ENCODE measurements at regions not wholly inside any gene's neighbourhood (a gene's known extent, or its start where the extent isn't known, plus 50 kb on each side); places are given as distances from the start of the nearest gene placed in this dataset.

GRCh38 chr14:101328412-101329028, 232.8 kb upstream of the DIO3 start (continued):
- TF ChIP-seq ZNF407 (CRISPR knock-in tag; IDR thresholded peaks at IDR 0.05; ENCODE audit: not compliant biosample characterization) (no peak), ARID5B (CRISPR knock-in tag; IDR thresholded peaks at IDR 0.05) (peak; percentile 78), ZMYM2 (CRISPR knock-in tag; IDR thresholded peaks at IDR 0.05) (no peak), ZNF780A (CRISPR knock-in tag; IDR thresholded peaks at IDR 0.05) (no peak), PBX3 (CRISPR knock-in tag; IDR thresholded peaks at IDR 0.05; ENCODE audit: borderline replicate concordance) (no peak), HOMEZ (CRISPR knock-in tag; IDR thresholded peaks at IDR 0.05; ENCODE audit: low read depth) (peak; percentile 77; the same call in 1 of the 2 replicates), HNF1A (IDR thresholded peaks at IDR 0.05; ENCODE audit: low read depth) (peak; percentile 96), HNF1A (CRISPR knock-in tag; IDR thresholded peaks at IDR 0.05; ENCODE audit: borderline replicate concordance) (peak; percentile 97), RARA (CRISPR knock-in tag; IDR thresholded peaks at IDR 0.05) (peak; percentile 74)
